CD4-positive, alpha-beta T cell treated with Interleukin-17A for 1 hour (primary cell): ENCODE measurements at regions not wholly inside any gene's neighbourhood (a gene's known extent, or its start where the extent isn't known, plus 50 kb on each side); places are given as distances from the start of the nearest gene placed in this dataset.

Experiments
- DNase-seq: peaks from one replicate; pipeline ENCODE4 v3.0.0-alpha.2; 2020

GRCh38 chr1:219265026-219265515 lies 91.4 kb downstream of the LYPLAL1 start:
- DNase-seq, result no peak

- no peak for DNase-seq
Measured at GRCh38 chr1:219264561-219264960, 90.9 kb downstream of the LYPLAL1 start.
